K562 (cell line): ENCODE measurements at regions not wholly inside any gene's neighbourhood (a gene's known extent, or its start where the extent isn't known, plus 50 kb on each side); places are given as distances from the start of the nearest gene placed in this dataset.

Experiments
- CTCF ChIP-seq, 3 experiments: IDR thresholded peaks in 2 of 3; conservative IDR thresholded peaks in 1 of 3; 2 replicates each; pipeline ENCODE4 v1.5.1; 2011 to 2012; ENCODE audit warnings: low read length in 3 of 3, mild to moderate bottlenecking in 3 of 3, control low read depth in 2 of 3, improper control_type of control experiment in 1 of 3, inconsistent platforms in 1 of 3, low read depth in 1 of 3, mixed read lengths in 1 of 3, moderate library complexity in 1 of 3; ENCODE audit not compliant: insufficient read depth in 2 of 3
- GMEB1 ChIP-seq: fragments of 250-450 bp; sonication (Bioruptor Pico); IDR thresholded peaks from 2 replicates; pipeline ENCODE4 v1.4.0; 2020; ENCODE audit warnings: mild to moderate bottlenecking
- GTF2A2 ChIP-seq: IDR thresholded peaks from 2 replicates; pipeline ENCODE4 v1.6.1; 2016; ENCODE audit warnings: mild to moderate bottlenecking, missing genetic modification characterization, missing compliant biosample characterization
- HNRNPH1 ChIP-seq: fragments of 200-400 bp; formaldehyde crosslinking; optimal IDR thresholded peaks from 2 replicates; pipeline ENCODE3; 2017; ENCODE audit warnings: low read depth, mild to moderate bottlenecking, low read length, moderate library complexity
- LCOR ChIP-seq: sonication (generic); formaldehyde crosslinking; IDR thresholded peaks from 2 replicates; pipeline ENCODE4 v1.8.0; 2022; ENCODE audit warnings: mild to moderate bottlenecking, missing genetic modification reagents
- POLR2A ChIP-seq: fragments of 450-650 bp; conservative IDR thresholded peaks from 2 replicates; pipeline ENCODE4 v1.6.1; 2016
- POLR2AphosphoS5 ChIP-seq: IDR thresholded peaks from 2 replicates; pipeline ENCODE4 v1.6.1; 2011; ENCODE audit warnings: mild to moderate bottlenecking, low read depth, low read length, moderate library complexity; ENCODE audit not compliant: control insufficient read depth, insufficient read depth
- RAD21 ChIP-seq, 2 experiments: fragments of 250-450 bp in 1 of 2; fragments of 450-650 bp in 1 of 2; sonication (Bioruptor Pico) in 1 of 2; formaldehyde crosslinking in 1 of 2; IDR thresholded peaks in 1 of 2; conservative IDR thresholded peaks in 1 of 2; 2 replicates each; pipeline versions ENCODE4 v1.4.0 to v1.8.0; 2020 to 2022; ENCODE audit warnings: mild to moderate bottlenecking in 2 of 2, moderate library complexity in 1 of 2
- TSHZ1 ChIP-seq: fragments of 250-450 bp; sonication (Bioruptor Pico); IDR thresholded peaks from 2 replicates; pipeline ENCODE4 v1.4.0; 2020; ENCODE audit warnings: mild to moderate bottlenecking, moderate library complexity
- USF1 ChIP-seq: sonication (generic); formaldehyde crosslinking; IDR thresholded peaks from 2 replicates; pipeline ENCODE4 v1.9.0; 2022; ENCODE audit warnings: mild to moderate bottlenecking, missing genetic modification reagents
- ZBTB1 ChIP-seq: sonication (generic); formaldehyde crosslinking; IDR thresholded peaks from 2 replicates; pipeline ENCODE4 v1.8.1; 2023; ENCODE audit warnings: missing genetic modification reagents, low read depth, mild to moderate bottlenecking, borderline replicate concordance
- ZFX ChIP-seq: sonication (generic); formaldehyde crosslinking; IDR thresholded peaks from 2 replicates; pipeline ENCODE4 v1.8.0; 2022; ENCODE audit warnings: mild to moderate bottlenecking, missing genetic modification reagents, moderate library complexity

- no peak for TF ChIP-seq USF1 (CRISPR knock-in tag)
- TF ChIP-seq ZFX (CRISPR knock-in tag) = no peak
- TF ChIP-seq RAD21 (CRISPR knock-in tag; conservative IDR thresholded peaks at IDR 0.05 in 1 of 2, IDR thresholded peaks at IDR 0.05 in 1 of 2) = no peak
- no peak for TF ChIP-seq POLR2AphosphoS5
- TF ChIP-seq POLR2A = no peak
- TF ChIP-seq CTCF (IDR thresholded peaks at IDR 0.05 in 2 of 3, conservative IDR thresholded peaks at IDR 0.05 in 1 of 3; ENCODE audit: insufficient read depth in 2 of 3, low read depth in 1 of 3, low read length in 3 of 3) = no peak
- TF ChIP-seq LCOR (CRISPR knock-in tag) = no peak
- TF ChIP-seq TSHZ1 (CRISPR knock-in tag) = no peak
- no peak for TF ChIP-seq GMEB1
- no peak for TF ChIP-seq ZBTB1 (CRISPR knock-in tag)
- TF ChIP-seq HNRNPH1 = no peak
- TF ChIP-seq GTF2A2 = no peak
Measured at GRCh38 chr5:135110785-135111596, 77.0 kb upstream of the PITX1 start.
